PFSK-1 (cell line): ENCODE measurements at regions not wholly inside any gene's neighbourhood (a gene's known extent, or its start where the extent isn't known, plus 50 kb on each side); places are given as distances from the start of the nearest gene placed in this dataset.

Source experiments
- POLR2AphosphoS5 ChIP-seq: IDR thresholded peaks from 2 replicates; pipeline ENCODE4 v1.6.1; 2012; ENCODE audit warnings: low read depth, mild to moderate bottlenecking, control low read depth, low read length, moderate library complexity
- SIN3A ChIP-seq: IDR thresholded peaks from 2 replicates; pipeline ENCODE4 v1.6.1; 2012; ENCODE audit warnings: mild to moderate bottlenecking, low read length, moderate library complexity, borderline replicate concordance; ENCODE audit not compliant: insufficient read depth
- TAF1 ChIP-seq: IDR thresholded peaks from 2 replicates; pipeline ENCODE4 v1.6.1; 2012; ENCODE audit warnings: low read length, control low read depth, borderline replicate concordance; ENCODE audit not compliant: insufficient read depth

DNA sequence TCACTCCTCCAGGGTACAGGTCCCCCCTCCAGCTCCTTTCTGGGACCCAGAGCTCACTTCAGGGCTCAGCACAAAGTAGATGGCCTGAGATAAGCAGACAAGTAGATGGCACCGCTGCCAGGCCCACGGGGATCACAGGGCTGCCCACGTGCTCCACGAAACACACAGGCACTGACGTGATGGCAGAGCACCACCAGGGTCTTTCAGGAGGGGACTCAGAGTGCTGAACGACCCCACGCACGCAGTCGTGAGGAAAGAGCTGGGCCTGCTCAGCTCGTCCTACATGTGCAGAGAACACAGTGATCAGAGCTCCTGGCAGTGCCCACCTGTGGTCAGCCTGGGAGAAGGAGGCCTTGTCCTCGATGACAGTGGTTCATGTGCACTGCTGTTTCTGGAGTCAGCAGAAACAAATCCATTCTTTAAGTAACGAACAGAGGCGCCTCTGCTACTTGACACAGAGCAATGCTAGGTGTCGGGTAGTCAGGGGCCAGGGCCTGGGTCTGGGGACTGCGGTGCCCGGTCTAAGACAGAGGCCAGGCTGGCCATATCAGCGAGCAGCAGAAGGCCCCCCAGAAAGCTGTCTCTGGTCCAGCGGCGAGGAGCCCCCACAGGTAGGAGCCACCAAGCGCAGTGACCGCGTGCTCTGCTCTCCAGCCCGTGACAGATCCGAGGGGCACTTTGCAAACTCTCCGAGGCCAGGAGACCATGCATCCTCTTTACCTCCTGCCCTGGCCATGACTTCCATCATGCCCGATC lies 129.8 kb upstream of the FAM20C start:
- TF ChIP-seq SIN3A (no peak), POLR2AphosphoS5 (no peak), TAF1 (no peak)
